Fibroblast of lung (primary cell): ENCODE measurements at regions not wholly inside any gene's neighbourhood (a gene's known extent, or its start where the extent isn't known, plus 50 kb on each side); places are given as distances from the start of the nearest gene placed in this dataset.

ENCODE experiments used
- EZH2 ChIP-seq: IDR thresholded peaks from 2 replicates; pipeline ENCODE4 v1.5.1; 2012; ENCODE audit warnings: low read length, control low read depth, mild to moderate bottlenecking; ENCODE audit errors: missing control alignments
- TF ChIP-seq, protein P1 (sequence below), 2 donors: IDR thresholded peaks in 1 of 2; conservative IDR thresholded peaks in 1 of 2; 1 replicate in 1 of 2; 2 replicates in 1 of 2; pipeline ENCODE4 v1.5.1; 2011 to 2012; ENCODE audit warnings: low read length in 2 of 2, control low read depth in 1 of 2, inconsistent platforms in 1 of 2, low read depth in 1 of 2, mild to moderate bottlenecking in 1 of 2

DNA sequence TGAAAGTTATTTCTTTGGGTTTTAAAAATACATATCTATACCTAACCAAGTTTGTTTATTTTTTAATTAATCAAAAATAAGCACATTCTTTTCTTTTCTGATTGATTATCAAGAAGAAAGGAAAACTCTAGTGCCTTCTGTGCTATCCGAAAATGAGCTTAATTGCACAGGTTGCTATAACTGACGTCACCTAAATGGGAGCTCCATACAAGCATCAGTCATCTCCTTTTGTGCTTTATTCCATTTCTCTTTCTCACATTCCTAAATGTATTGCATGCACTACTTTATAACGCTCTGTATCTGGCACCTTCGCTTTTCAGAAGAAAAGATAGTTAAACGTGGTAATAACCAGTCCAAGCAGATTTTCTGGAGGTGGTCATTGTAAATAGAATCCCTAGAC lies 675.0 kb downstream of the STPG2 start:
- TF ChIP-seq, protein P1, sequence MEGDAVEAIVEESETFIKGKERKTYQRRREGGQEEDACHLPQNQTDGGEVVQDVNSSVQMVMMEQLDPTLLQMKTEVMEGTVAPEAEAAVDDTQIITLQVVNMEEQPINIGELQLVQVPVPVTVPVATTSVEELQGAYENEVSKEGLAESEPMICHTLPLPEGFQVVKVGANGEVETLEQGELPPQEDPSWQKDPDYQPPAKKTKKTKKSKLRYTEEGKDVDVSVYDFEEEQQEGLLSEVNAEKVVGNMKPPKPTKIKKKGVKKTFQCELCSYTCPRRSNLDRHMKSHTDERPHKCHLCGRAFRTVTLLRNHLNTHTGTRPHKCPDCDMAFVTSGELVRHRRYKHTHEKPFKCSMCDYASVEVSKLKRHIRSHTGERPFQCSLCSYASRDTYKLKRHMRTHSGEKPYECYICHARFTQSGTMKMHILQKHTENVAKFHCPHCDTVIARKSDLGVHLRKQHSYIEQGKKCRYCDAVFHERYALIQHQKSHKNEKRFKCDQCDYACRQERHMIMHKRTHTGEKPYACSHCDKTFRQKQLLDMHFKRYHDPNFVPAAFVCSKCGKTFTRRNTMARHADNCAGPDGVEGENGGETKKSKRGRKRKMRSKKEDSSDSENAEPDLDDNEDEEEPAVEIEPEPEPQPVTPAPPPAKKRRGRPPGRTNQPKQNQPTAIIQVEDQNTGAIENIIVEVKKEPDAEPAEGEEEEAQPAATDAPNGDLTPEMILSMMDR (conservative IDR thresholded peaks at IDR 0.05 in 1 of 2, IDR thresholded peaks at IDR 0.05 in 1 of 2; ENCODE audit: low read depth in 1 of 2, low read length in 2 of 2), result no peak
- TF ChIP-seq EZH2, result no peak
